ENCODE measurements at regions not wholly inside any gene's neighbourhood (a gene's known extent, or its start where the extent isn't known, plus 50 kb on each side); places are given as distances from the start of the nearest gene placed in this dataset.

DNA sequence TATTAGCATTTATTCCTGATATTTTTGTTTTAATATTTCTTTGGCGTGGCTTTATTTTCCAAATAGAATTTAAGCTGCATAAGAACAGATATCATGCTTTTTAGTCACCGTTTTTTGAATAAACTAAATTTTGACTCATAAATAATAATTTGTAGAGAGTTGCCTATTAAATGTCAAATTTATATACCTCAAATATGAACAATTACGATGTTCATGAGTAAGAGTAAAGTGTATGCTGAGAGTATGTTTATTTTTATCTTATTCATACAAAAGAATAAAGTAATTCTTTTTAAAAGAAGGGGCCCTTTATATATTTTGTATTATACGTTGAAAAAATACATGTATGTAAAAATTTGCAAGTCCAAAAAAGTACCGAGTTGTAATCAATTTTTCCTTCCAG is 126.5 kb upstream of the NRIP1 start:
- TF ChIP-seq, protein P1, sequence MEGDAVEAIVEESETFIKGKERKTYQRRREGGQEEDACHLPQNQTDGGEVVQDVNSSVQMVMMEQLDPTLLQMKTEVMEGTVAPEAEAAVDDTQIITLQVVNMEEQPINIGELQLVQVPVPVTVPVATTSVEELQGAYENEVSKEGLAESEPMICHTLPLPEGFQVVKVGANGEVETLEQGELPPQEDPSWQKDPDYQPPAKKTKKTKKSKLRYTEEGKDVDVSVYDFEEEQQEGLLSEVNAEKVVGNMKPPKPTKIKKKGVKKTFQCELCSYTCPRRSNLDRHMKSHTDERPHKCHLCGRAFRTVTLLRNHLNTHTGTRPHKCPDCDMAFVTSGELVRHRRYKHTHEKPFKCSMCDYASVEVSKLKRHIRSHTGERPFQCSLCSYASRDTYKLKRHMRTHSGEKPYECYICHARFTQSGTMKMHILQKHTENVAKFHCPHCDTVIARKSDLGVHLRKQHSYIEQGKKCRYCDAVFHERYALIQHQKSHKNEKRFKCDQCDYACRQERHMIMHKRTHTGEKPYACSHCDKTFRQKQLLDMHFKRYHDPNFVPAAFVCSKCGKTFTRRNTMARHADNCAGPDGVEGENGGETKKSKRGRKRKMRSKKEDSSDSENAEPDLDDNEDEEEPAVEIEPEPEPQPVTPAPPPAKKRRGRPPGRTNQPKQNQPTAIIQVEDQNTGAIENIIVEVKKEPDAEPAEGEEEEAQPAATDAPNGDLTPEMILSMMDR (conservative IDR thresholded peaks at IDR 0.05 in 1 of 2, IDR thresholded peaks at IDR 0.05 in 1 of 2; ENCODE audit: extremely low read depth in 1 of 2, insufficient read depth in 1 of 2, low read depth in 1 of 2, low read length in 2 of 2) = no peak
- no peak for TF ChIP-seq EZH2 (IDR thresholded peaks at IDR 0.05; ENCODE audit: borderline replicate concordance, low read length)
